GM13976 (cell line): ENCODE measurements at regions not wholly inside any gene's neighbourhood (a gene's known extent, or its start where the extent isn't known, plus 50 kb on each side); places are given as distances from the start of the nearest gene placed in this dataset.

ENCODE experiments used
- DNase-seq: peaks from one replicate; pipeline ENCODE4 v3.0.0; 2012; ENCODE audit warnings: low spot score
- CTCF ChIP-seq: IDR thresholded peaks from 2 replicates; pipeline ENCODE4 v1.5.1; 2012; ENCODE audit warnings: borderline replicate concordance, mild to moderate bottlenecking; ENCODE audit not compliant: insufficient read depth; ENCODE audit errors: extremely low read depth, missing control alignments, control extremely low read depth
- in situ Hi-C: fragments of 300-500 bp; cut with MboI; formaldehyde crosslinking; loops from one replicate; pipeline ENCODE4 v1.12.0; 2022; ENCODE audit warnings: low sequenced_read_pairs, mixed read lengths, inconsistent platforms; ENCODE audit not compliant: unreplicated experiment

DNA sequence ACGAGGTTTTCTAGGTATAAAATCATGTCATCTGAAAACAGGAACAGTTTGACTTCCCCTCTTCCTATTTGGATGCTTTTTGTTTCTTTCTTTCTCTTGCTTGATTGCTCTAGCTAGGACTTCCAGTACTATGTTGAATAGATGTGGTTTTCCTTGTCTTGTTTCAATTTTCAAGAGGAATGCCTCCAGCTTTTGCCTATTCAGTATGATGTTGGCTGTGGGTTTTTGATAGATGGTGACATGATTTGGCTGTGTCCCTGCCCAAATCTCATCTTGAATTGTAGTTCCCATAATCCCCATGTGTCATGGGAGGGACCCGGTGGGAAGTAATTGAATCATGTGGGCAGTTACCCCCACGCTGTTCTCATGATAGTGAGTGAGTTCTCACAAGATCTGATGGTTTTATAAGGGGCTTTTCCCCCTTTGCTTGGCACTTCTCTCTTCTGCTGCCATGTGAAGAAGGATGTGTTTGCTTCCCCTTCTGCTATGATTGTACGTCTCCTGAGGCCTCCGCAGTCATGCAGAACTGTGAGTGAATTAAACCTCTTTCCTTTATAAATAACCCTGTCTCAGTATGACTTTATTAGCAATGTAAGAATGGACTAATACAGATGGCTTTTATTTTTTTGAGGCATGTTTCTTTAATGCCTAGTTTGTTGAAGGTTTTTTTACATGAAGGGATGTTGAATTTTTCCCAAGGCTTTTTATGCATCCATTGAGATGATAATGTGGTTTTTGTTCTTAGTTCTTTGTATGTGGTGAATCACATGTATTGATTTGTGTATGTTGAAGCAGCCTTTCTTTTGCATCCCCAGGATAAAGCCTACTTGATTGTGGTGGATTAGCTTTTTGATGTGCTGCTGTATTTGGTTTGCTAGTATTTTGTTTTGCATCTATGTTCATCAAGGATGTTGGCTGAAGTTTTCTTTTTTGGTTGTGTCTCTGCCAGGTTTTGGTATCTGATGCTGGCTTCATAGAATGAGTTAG lies 239.1 kb downstream of the THBS2 start:
- no peak for TF ChIP-seq CTCF
- in situ Hi-C loops: no loop called here
- DNase-seq: no peak

- TF ChIP-seq CTCF: no peak
- in situ Hi-C loops: no loop called here
Measured at GRCh38 chr6:169009628-169010027, 244.0 kb downstream of the THBS2 start.

DNA sequence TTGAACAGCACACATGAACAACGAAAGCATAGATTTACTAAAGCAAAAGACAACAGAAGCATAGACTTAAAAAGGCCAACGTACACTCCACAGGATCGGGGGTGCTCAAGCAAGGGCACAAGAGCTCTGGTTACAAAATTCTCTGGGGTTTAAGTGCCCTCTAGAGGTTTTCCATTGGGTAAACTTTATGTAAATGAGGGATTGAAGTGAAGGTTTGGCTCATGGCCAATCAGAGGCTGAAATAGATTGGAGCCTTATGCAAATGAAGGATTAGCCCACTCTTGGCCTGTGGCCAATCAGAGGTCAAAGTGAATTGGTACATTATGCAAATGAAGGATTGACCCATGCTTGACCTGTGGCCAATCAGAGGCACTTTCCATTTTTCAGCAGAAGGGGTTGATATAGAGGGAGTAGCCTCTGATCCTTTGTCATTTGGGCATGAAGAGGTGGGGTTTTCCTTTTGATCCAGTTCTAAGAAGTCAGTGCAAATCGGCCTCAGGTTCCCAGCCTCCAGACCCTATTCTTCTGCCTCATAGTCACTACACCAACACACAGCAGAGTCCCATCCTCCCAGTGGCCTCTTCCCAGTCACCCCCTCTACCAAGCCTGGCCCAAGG lies 244.9 kb downstream of the THBS2 start:
- in situ Hi-C loops: no loop called here
- DNase-seq: no peak
- no peak for TF ChIP-seq CTCF

More at GRCh38 chr6:169009628-169010027, 244.0 kb downstream of the THBS2 start:
- no peak for DNase-seq

GRCh38 chr6:169005166-169005565 lies 248.5 kb downstream of the THBS2 start:
- TF ChIP-seq CTCF: no peak
- in situ Hi-C loops: no loop called here
- DNase-seq: no peak

DNA sequence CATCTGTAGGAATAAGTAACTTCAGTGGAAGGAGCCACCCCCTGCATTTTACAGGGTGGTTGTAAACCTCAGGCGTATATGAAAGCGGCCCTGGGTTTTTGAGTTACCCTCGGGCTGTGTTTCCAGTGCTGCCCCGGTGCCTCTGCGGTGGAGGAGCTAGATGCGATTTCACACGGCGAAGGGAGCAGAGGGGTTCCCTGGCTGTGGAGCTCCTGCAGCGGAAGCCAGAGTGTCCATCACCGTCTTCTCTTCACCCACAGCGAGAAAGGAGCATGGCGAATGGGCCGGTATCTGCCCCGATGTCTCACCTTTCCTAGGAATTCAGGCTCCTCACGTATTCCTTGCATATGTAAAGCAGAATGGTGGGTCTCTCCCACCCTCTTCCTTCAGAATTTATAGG lies 253.6 kb downstream of the THBS2 start:
- no peak for DNase-seq
- in situ Hi-C loops: no loop called here
- TF ChIP-seq CTCF: no peak

DNA sequence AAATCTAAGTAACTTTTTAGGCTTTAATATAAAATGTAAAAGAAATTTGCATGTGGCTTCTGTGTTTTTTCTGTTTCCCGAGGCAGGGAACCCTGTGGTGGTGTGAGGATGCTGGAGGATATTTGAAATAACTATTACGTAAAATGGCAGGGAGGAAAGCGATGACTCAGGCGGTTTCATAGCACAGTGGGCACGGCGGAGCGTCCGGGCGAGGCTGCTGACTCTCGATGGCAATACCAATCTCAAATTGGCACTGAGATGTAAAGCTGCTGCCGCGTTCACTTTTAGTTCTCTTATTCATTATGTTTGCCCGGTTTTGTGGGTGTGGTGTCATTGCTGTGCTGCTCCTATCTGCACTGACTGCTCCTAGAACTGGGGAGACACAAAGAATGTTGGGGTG lies 254.3 kb downstream of the THBS2 start:
- DNase-seq: no peak
- TF ChIP-seq CTCF: no peak
- in situ Hi-C loops: no loop called here

DNA sequence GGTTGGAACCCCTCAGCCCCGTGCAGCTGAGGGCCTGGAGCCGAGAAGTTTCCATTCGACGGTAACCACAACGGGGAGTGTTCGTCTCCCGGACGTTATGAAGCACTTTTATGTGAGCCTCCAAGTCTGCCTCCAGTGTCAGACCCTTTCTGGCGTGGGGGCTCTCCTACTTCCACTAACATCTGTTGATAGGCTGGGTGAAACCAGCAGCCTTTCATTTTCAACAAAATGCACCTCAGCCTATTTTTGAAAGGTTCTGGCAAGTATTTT lies 257.4 kb downstream of the THBS2 start:
- no peak for DNase-seq
- TF ChIP-seq CTCF: no peak
- in situ Hi-C loops: no loop called here
